ENCODE measurements at regions not wholly inside any gene's neighbourhood (a gene's known extent, or its start where the extent isn't known, plus 50 kb on each side); places are given as distances from the start of the nearest gene placed in this dataset.

DNA sequence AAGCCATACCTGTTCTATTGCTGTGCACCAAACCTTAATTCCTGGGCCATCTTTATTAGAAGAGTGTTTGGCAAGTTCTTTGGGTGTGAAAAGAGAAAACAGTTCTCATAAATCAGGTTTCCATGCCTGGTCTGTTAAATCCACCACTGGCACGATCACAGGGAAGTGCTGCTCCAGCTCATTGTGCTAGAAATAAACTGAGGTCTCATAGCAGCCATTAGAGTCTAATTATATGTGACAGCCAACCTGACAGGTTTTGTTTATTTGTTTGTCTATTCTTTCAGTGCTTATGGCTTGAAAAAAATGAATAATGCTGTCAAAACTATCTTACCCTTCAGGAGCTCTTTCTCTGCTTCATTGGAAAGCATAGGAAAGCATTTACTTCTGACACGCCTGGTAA lies 147.1 kb upstream of the CNTN6 start:
- no peak overlapping the region for H3K4me3 ChIP-seq (ENCODE audit: low read depth, low read length)
- DNase-seq (ENCODE audit: low read depth): no peak
- TF ChIP-seq, protein P1, sequence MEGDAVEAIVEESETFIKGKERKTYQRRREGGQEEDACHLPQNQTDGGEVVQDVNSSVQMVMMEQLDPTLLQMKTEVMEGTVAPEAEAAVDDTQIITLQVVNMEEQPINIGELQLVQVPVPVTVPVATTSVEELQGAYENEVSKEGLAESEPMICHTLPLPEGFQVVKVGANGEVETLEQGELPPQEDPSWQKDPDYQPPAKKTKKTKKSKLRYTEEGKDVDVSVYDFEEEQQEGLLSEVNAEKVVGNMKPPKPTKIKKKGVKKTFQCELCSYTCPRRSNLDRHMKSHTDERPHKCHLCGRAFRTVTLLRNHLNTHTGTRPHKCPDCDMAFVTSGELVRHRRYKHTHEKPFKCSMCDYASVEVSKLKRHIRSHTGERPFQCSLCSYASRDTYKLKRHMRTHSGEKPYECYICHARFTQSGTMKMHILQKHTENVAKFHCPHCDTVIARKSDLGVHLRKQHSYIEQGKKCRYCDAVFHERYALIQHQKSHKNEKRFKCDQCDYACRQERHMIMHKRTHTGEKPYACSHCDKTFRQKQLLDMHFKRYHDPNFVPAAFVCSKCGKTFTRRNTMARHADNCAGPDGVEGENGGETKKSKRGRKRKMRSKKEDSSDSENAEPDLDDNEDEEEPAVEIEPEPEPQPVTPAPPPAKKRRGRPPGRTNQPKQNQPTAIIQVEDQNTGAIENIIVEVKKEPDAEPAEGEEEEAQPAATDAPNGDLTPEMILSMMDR (conservative IDR thresholded peaks at IDR 0.05; ENCODE audit: low read depth, low read length): no peak

- TF ChIP-seq, protein P1 (conservative IDR thresholded peaks at IDR 0.05; ENCODE audit: low read depth, low read length): no peak
- no peak overlapping the region for H3K4me3 ChIP-seq (ENCODE audit: low read depth, low read length)
- no peak for DNase-seq (ENCODE audit: low read depth)
These were observed 139.9 kb upstream of the CNTN6 start for GRCh38 chr3:952906-953305.

DNA sequence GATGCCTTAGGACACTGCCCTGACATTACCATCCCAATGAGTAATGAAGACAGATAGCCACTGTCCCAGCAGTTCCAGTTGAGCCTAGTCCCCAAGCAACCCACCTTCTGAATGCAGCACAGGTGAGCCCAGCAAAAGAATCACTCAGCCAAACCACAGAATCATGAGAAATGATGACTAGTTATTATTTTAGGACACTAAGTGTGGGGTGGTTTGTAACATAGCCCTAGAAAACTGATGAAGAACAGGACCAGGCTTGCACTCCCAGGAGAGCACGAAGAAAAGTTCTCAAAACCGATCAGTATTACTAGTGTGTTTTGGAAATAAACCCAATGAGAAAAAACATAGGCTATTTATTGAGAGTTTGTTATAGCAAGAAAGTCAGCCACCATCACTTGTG lies 129.6 kb upstream of the CNTN6 start:
- no peak overlapping the region for H3K4me3 ChIP-seq (ENCODE audit: low read depth, low read length)
- TF ChIP-seq, protein P1 (conservative IDR thresholded peaks at IDR 0.05; ENCODE audit: low read depth, low read length): no peak
- no peak for DNase-seq (ENCODE audit: low read depth)

DNA sequence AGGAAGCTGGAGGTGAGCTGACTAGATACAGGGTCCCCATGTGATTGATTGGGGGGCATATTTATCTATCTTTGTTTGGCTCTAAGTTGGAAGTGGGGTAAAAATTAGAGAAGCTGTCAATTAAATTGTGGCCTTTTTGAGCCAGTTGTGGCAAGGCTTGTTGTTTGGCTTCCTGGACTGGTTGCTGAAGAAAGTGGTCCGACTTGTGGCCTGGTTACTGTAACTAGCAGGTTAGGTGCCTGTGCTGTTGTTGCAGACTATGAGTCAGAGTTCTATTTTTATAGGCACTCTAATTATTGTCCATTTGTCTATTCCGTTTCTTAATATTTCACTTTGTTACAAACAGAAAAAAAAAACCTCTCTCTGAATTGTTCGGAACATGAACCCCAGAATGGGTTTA lies 129.1 kb upstream of the CNTN6 start:
- no peak for DNase-seq (ENCODE audit: low read depth)
- TF ChIP-seq, protein P1 (conservative IDR thresholded peaks at IDR 0.05; ENCODE audit: low read depth, low read length): no peak
- H3K4me3 ChIP-seq (ENCODE audit: low read depth, low read length): no peak overlapping the region

- DNase-seq (ENCODE audit: low read depth): no peak
- TF ChIP-seq, protein P1 (conservative IDR thresholded peaks at IDR 0.05; ENCODE audit: low read depth, low read length): no peak
- H3K4me3 ChIP-seq (ENCODE audit: low read depth, low read length): no peak overlapping the region
These were observed 127.0 kb upstream of the CNTN6 start for GRCh38 chr3:965826-966225.

GRCh38 chr3:966341-966740 lies 126.5 kb upstream of the CNTN6 start:
- no peak overlapping the region for H3K4me3 ChIP-seq (ENCODE audit: low read depth, low read length)
- no peak for DNase-seq (ENCODE audit: low read depth)
- TF ChIP-seq, protein P1 (conservative IDR thresholded peaks at IDR 0.05; ENCODE audit: low read depth, low read length): no peak

DNA sequence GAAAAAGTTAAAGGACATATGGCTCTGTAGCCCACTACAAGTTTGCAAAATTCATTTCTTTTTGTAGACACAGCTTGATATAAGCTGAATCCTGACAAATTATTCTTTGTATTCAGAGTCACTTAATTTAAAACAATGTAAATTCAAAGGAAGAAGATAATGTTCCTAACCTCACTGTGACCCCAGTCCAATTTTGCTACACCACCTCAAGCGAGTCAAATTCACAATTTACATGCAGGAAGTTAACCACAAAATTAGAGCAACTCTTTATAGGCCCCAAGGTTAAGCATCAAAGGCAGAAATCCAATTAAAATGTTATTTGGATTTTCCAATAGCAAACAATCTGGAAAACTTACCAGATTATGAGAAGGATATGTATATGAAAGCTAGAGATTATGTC lies 119.5 kb upstream of the CNTN6 start:
- H3K4me3 ChIP-seq (ENCODE audit: low read depth, low read length): no peak overlapping the region
- TF ChIP-seq, protein P1 (conservative IDR thresholded peaks at IDR 0.05; ENCODE audit: low read depth, low read length): no peak
- DNase-seq (ENCODE audit: low read depth): no peak

Measured in choroid plexus epithelial cell (primary cell).